ENCODE measurements at regions not wholly inside any gene's neighbourhood (a gene's known extent, or its start where the extent isn't known, plus 50 kb on each side); places are given as distances from the start of the nearest gene placed in this dataset.

DNA sequence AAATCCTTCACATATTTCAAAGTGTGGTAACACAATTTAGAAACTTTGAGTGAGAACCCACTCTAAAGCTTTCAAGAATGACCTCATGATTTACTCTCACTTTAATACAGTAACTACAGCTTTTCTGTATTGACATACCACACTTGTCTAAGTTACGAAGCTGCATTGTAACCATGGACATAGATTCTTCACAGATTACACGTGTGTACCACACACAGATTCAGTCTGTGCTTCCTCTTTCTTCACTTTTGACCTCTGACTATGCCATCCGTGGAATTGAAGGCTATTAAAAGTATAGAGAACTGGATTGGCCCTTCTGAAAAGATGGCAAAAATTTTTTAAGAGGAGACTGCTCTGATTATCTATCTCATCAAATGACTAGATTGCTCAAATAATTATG, 172.7 kb downstream of the TANC2 start:
- H3K27me3 ChIP-seq (ENCODE audit: control insufficient read depth in 1 of 2, insufficient read depth in 2 of 2, low read length in 2 of 2): no peaks in the 10 kb centered on the region

DNA sequence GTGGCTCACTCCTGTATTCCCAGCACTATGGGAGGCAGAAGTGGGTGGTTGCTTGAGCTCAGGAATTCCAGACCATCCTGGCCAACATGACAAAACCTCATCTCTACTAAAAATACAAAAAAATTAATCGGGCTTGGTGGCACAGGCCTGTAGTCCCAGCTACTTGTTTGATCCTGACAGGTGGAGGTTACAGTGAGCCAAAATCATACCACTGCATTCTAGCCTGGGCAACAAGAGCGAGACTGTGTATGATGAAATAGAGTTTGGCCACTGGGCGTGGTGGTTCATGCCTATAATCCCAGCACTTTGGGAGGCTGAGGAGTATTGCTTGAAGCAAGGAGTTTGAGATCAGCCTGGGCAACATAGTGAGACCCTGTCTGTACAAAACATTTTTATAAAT, 173.3 kb downstream of the TANC2 start:
- no peaks in the 10 kb centered on the region for H3K27me3 ChIP-seq (ENCODE audit: control insufficient read depth in 1 of 2, insufficient read depth in 2 of 2, low read length in 2 of 2)
- H3K27ac ChIP-seq (ENCODE audit: low read depth, low read length): no peak overlapping the region
- peaks cover 0 to 5% of the 10 kb centered on the region in 2 donors for H3K4me1 ChIP-seq (ENCODE audit: control insufficient read depth in 1 of 2, insufficient read depth in 2 of 2, low read length in 2 of 2)
- H3K4me3 ChIP-seq (ENCODE audit: low read depth in 1 of 2, low read length in 2 of 2): no peak overlapping the region
- no peaks in the 10 kb centered on the region for H3K9me3 ChIP-seq (ENCODE audit: control insufficient read depth in 1 of 2, low read length in 2 of 2)
- H3K36me3 ChIP-seq (ENCODE audit: control insufficient read depth in 1 of 2, insufficient read depth in 2 of 2, low read length in 2 of 2): no peaks in the 10 kb centered on the region
- H3K9ac ChIP-seq (ENCODE audit: low read depth in 1 of 2, low read length in 2 of 2): no peak overlapping the region

More for the DNA sequence above, 172.7 kb downstream of the TANC2 start:
- H3K4me3 ChIP-seq (ENCODE audit: low read depth in 1 of 2, low read length in 2 of 2): no peak overlapping the region
- no peaks in the 10 kb centered on the region for H3K9me3 ChIP-seq (ENCODE audit: control insufficient read depth in 1 of 2, low read length in 2 of 2)
- H3K4me1 ChIP-seq (ENCODE audit: control insufficient read depth in 1 of 2, insufficient read depth in 2 of 2, low read length in 2 of 2): peaks cover 0 to 5% of the 10 kb centered on the region in 2 donors
- no peak overlapping the region for H3K27ac ChIP-seq (ENCODE audit: low read depth, low read length)
- no peak overlapping the region for H3K9ac ChIP-seq (ENCODE audit: low read depth in 1 of 2, low read length in 2 of 2)
- no peaks in the 10 kb centered on the region for H3K36me3 ChIP-seq (ENCODE audit: control insufficient read depth in 1 of 2, insufficient read depth in 2 of 2, low read length in 2 of 2)

DNA sequence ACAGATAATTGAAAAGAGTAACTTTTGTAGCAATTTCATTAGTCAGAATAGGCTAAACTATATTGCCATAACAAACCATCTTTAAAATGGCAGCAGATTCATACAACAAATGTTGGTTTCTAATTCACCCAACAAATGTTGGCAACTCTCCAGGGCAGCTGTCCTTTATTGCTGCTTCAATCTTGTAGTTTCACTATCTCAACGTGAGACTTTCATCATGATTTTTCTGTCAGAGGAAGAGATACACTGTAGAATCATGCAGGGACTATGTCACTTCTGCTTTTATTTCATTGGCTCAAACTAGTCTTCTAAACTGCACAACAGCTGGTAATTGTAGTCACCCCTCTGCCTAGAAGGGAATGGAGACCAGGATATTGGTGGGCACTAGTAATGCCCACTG, 174.2 kb downstream of the TANC2 start:
- Histone ChIP-seq H3K9ac (ENCODE audit: low read depth in 1 of 2, low read length in 2 of 2) (no peak overlapping the region), H3K9me3 (ENCODE audit: control insufficient read depth in 1 of 2, low read length in 2 of 2) (no peaks in the 10 kb centered on the region), H3K4me3 (ENCODE audit: low read depth in 1 of 2, low read length in 2 of 2) (no peak overlapping the region), H3K27ac (ENCODE audit: low read depth, low read length) (no peak overlapping the region), H3K36me3 (ENCODE audit: control insufficient read depth in 1 of 2, insufficient read depth in 2 of 2, low read length in 2 of 2) (no peaks in the 10 kb centered on the region), H3K4me1 (ENCODE audit: control insufficient read depth in 1 of 2, insufficient read depth in 2 of 2, low read length in 2 of 2) (peaks cover 0 to 5% of the 10 kb centered on the region in 2 donors), H3K27me3 (ENCODE audit: control insufficient read depth in 1 of 2, insufficient read depth in 2 of 2, low read length in 2 of 2) (no peaks in the 10 kb centered on the region)

DNA sequence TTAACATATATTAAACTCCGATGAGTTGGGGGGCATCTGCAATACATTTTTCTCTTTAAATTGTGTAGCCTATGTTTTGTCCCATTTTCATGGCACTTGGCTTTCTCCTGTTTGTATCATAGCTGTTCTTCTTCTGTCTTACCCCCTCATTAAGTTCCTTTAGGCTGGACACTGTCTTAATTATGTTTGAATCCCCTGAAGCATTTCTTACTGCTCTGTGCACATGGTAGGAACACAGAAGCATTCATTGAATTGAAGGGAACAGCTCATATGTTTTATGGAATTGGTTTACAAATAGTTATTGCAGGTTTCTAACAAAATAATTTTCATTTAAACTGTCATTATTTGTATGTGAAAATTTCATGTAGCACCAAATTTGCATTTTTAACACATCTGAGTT, 176.8 kb downstream of the TANC2 start:
- Histone ChIP-seq H3K9me3 (ENCODE audit: control insufficient read depth in 1 of 2, low read length in 2 of 2) (no peaks in the 10 kb centered on the region), H3K36me3 (ENCODE audit: control insufficient read depth in 1 of 2, insufficient read depth in 2 of 2, low read length in 2 of 2) (no peaks in the 10 kb centered on the region), H3K4me3 (ENCODE audit: low read depth in 1 of 2, low read length in 2 of 2) (no peak overlapping the region), H3K9ac (ENCODE audit: low read depth in 1 of 2, low read length in 2 of 2) (no peak overlapping the region), H3K4me1 (ENCODE audit: control insufficient read depth in 1 of 2, insufficient read depth in 2 of 2, low read length in 2 of 2) (peaks cover 0 to 5% of the 10 kb centered on the region in 2 donors), H3K27ac (ENCODE audit: low read depth, low read length) (no peak overlapping the region), H3K27me3 (ENCODE audit: control insufficient read depth in 1 of 2, insufficient read depth in 2 of 2, low read length in 2 of 2) (no peaks in the 10 kb centered on the region)

DNA sequence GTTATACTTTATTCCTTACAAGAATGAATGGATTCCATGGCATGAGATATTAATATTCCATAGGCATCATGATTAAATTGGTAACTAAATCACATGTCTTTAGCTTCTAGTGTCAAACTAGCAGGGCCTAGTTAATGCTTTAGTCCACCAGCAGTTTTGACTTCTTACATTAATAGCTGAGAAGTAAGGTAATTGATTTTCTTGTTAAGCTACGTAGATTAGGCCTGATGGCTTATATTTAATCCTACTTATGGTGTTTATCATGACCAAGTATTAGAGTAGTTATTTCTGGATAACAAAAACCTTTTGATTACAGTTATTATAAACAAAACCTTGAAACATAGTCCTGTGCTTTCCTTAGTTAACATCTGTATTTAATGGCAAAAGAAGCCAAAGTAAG, 184.5 kb downstream of the TANC2 start:
- no peaks in the 10 kb centered on the region for H3K4me1 ChIP-seq (ENCODE audit: control insufficient read depth in 1 of 2, insufficient read depth in 2 of 2, low read length in 2 of 2)
- no peaks in the 10 kb centered on the region for H3K9me3 ChIP-seq (ENCODE audit: control insufficient read depth in 1 of 2, low read length in 2 of 2)
- H3K27me3 ChIP-seq (ENCODE audit: control insufficient read depth in 1 of 2, insufficient read depth in 2 of 2, low read length in 2 of 2): no peaks in the 10 kb centered on the region
- no peak overlapping the region for H3K9ac ChIP-seq (ENCODE audit: low read depth in 1 of 2, low read length in 2 of 2)
- H3K36me3 ChIP-seq (ENCODE audit: control insufficient read depth in 1 of 2, insufficient read depth in 2 of 2, low read length in 2 of 2): no peaks in the 10 kb centered on the region
- H3K27ac ChIP-seq (ENCODE audit: low read depth, low read length): no peak overlapping the region
- H3K4me3 ChIP-seq (ENCODE audit: low read depth in 1 of 2, low read length in 2 of 2): no peak overlapping the region

DNA sequence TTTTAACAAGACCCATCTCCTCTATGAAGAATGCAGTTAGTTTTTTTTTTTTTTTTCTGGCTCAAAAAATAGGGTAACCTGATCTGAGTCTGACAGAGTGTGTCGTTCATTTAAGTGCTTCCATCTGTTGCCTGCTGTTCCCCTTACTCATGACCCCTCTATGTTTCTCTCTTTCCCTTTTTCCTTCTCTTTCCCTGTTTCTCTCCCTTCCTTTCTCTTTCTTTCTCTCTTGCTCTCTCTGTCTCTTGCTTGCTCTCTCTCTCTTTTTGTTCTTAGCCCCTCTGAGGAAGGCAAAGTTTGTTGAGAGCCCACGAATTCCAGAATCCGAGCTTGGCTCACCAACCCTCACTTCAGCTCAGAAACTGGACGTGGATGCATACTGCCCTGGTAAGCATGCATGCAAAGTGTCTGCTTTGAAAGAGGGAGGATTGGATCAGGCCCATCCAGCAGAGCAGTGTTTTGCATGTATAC, 185.0 kb downstream of the TANC2 start:
- H3K4me3 ChIP-seq (ENCODE audit: low read depth in 1 of 2, low read length in 2 of 2): no peak overlapping the region
- no peak overlapping the region for H3K27ac ChIP-seq (ENCODE audit: low read depth, low read length)
- no peaks in the 10 kb centered on the region for H3K9me3 ChIP-seq (ENCODE audit: control insufficient read depth in 1 of 2, low read length in 2 of 2)
- no peaks in the 10 kb centered on the region for H3K36me3 ChIP-seq (ENCODE audit: control insufficient read depth in 1 of 2, insufficient read depth in 2 of 2, low read length in 2 of 2)
- no peaks in the 10 kb centered on the region for H3K27me3 ChIP-seq (ENCODE audit: control insufficient read depth in 1 of 2, insufficient read depth in 2 of 2, low read length in 2 of 2)
- no peak overlapping the region for H3K9ac ChIP-seq (ENCODE audit: low read depth in 1 of 2, low read length in 2 of 2)
- no peaks in the 10 kb centered on the region for H3K4me1 ChIP-seq (ENCODE audit: control insufficient read depth in 1 of 2, insufficient read depth in 2 of 2, low read length in 2 of 2)

DNA sequence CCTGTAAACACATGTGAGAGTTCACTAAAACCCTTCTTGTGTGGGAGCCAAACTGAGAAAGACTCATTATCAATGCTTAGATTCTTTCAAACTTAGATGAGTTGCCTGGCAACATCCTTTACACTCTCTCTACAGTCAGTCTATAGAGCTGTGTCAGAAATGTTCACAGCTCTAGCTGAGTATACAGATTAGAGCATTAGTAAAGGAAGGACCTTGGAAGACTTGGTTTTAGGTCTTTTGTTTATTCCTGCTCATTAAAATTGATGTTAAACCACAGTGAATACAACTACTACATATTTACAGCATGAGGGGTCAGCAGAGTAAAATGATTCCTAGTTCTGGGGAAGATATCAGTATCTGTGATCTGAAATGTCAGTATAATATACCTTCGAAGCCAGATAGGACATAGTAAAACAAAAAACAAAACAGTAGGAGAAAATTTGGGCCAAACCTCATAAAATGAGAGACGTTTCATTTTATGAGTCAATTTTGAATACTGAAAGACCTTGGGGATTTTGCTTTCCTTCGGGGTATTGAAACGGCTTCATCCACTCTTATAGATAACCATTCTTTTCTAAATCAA, 186.0 kb downstream of the TANC2 start:
- H3K4me3 ChIP-seq (ENCODE audit: low read depth in 1 of 2, low read length in 2 of 2): no peak overlapping the region
- H3K36me3 ChIP-seq (ENCODE audit: control insufficient read depth in 1 of 2, insufficient read depth in 2 of 2, low read length in 2 of 2): no peaks in the 10 kb centered on the region
- H3K9ac ChIP-seq (ENCODE audit: low read depth in 1 of 2, low read length in 2 of 2): no peak overlapping the region
- H3K27ac ChIP-seq (ENCODE audit: low read depth, low read length): no peak overlapping the region
- H3K27me3 ChIP-seq (ENCODE audit: control insufficient read depth in 1 of 2, insufficient read depth in 2 of 2, low read length in 2 of 2): no peaks in the 10 kb centered on the region
- H3K4me1 ChIP-seq (ENCODE audit: control insufficient read depth in 1 of 2, insufficient read depth in 2 of 2, low read length in 2 of 2): no peaks in the 10 kb centered on the region
- no peaks in the 10 kb centered on the region for H3K9me3 ChIP-seq (ENCODE audit: control insufficient read depth in 1 of 2, low read length in 2 of 2)

DNA sequence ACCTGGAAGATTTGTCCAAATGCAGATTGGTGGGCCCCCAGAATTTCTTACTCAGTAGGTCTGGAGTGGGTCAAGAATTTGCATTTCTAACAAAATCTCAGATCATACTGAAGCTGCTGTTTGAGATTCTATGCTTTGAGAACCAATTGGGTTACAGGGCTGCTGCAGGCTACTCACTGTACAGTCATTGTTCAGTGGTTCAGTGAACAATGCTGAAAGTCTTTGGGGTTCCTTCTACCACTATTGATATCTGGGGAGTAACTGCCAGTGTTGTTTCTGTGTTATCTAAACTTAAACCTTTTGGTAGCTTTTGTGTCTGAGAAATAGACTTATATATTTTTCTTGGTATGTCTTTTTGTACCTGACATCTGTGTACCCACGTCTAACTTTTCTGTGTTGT, 187.5 kb downstream of the TANC2 start:
- Histone ChIP-seq H3K27ac (ENCODE audit: low read depth, low read length) (no peak overlapping the region), H3K4me3 (ENCODE audit: low read depth in 1 of 2, low read length in 2 of 2) (no peak overlapping the region), H3K27me3 (ENCODE audit: control insufficient read depth in 1 of 2, insufficient read depth in 2 of 2, low read length in 2 of 2) (no peaks in the 10 kb centered on the region), H3K9ac (ENCODE audit: low read depth in 1 of 2, low read length in 2 of 2) (no peak overlapping the region), H3K4me1 (ENCODE audit: control insufficient read depth in 1 of 2, insufficient read depth in 2 of 2, low read length in 2 of 2) (no peaks in the 10 kb centered on the region), H3K36me3 (ENCODE audit: control insufficient read depth in 1 of 2, insufficient read depth in 2 of 2, low read length in 2 of 2) (no peaks in the 10 kb centered on the region), H3K9me3 (ENCODE audit: control insufficient read depth in 1 of 2, low read length in 2 of 2) (no peaks in the 10 kb centered on the region)

DNA sequence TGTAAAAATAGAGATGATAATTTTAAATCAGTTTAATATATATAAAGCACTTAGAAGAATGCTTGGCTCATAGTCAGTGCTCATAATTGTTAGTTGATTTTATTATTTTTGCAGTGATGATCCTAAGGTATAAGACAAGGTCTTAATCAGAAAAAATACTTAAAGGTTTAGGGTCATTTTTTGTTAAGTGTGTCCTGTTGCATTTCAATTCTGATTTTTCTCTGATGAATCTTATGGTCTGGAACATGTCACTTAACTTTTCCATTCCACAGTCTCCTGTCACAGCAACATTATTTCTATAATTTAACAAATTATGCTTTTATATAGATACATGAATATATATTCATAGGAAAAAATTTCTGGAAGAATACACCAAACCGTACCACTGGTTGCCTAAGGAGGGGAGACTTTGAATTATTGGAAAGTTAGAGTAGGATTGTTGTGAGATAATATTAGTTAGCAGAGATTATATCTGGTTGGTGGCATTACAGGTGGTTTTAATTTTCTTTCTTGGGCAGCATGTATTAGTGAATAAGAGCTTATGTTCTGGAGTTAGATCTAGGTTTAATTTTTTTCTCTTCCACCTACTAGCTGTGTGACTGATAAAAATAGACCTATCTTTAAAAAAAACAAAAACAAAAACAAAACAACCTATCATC, 188.7 kb downstream of the TANC2 start:
- Histone ChIP-seq H3K9ac (ENCODE audit: low read depth in 1 of 2, low read length in 2 of 2) (no peak overlapping the region), H3K27me3 (ENCODE audit: control insufficient read depth in 1 of 2, insufficient read depth in 2 of 2, low read length in 2 of 2) (no peaks in the 10 kb centered on the region), H3K27ac (ENCODE audit: low read depth, low read length) (no peak overlapping the region), H3K4me1 (ENCODE audit: control insufficient read depth in 1 of 2, insufficient read depth in 2 of 2, low read length in 2 of 2) (no peaks in the 10 kb centered on the region), H3K36me3 (ENCODE audit: control insufficient read depth in 1 of 2, insufficient read depth in 2 of 2, low read length in 2 of 2) (no peaks in the 10 kb centered on the region), H3K4me3 (ENCODE audit: low read depth in 1 of 2, low read length in 2 of 2) (no peak overlapping the region), H3K9me3 (ENCODE audit: control insufficient read depth in 1 of 2, low read length in 2 of 2) (no peaks in the 10 kb centered on the region)

DNA sequence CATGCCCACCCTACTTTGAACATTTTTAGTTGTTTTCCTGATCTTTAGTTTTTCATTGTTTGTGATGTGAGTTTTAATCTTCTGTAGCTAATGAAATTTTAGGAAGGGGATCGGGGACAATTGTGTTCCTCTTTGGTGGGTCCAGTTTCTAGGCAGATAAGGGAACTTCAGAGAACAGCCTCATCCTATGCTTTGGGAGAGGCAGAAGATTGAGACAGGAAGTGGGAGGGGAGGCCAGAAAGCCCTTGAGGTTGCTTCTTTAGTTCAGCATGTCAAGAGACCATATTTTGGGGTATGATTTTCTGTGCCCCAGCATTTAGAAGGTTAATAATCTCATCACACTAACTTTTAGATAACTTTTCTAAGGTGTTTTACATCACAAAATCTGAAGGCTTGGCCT, 191.0 kb downstream of the TANC2 start:
- Histone ChIP-seq H3K27me3 (ENCODE audit: control insufficient read depth in 1 of 2, insufficient read depth in 2 of 2, low read length in 2 of 2) (no peaks in the 10 kb centered on the region), H3K4me3 (ENCODE audit: low read depth in 1 of 2, low read length in 2 of 2) (no peak overlapping the region), H3K9me3 (ENCODE audit: control insufficient read depth in 1 of 2, low read length in 2 of 2) (no peaks in the 10 kb centered on the region), H3K36me3 (ENCODE audit: control insufficient read depth in 1 of 2, insufficient read depth in 2 of 2, low read length in 2 of 2) (no peaks in the 10 kb centered on the region), H3K9ac (ENCODE audit: low read depth in 1 of 2, low read length in 2 of 2) (no peak overlapping the region), H3K27ac (ENCODE audit: low read depth, low read length) (no peak overlapping the region), H3K4me1 (ENCODE audit: control insufficient read depth in 1 of 2, insufficient read depth in 2 of 2, low read length in 2 of 2) (no peaks in the 10 kb centered on the region)

Data from duodenal mucosa (tissue), 2 donors.